ELF-1 (cell line): ENCODE measurements at regions not wholly inside any gene's neighbourhood (a gene's known extent, or its start where the extent isn't known, plus 50 kb on each side); places are given as distances from the start of the nearest gene placed in this dataset.

Experiments used
- DNase-seq: peaks from one replicate; pipeline ENCODE4 v3.0.0-alpha.2; 2016; ENCODE audit warnings: low read depth, low spot score

DNA sequence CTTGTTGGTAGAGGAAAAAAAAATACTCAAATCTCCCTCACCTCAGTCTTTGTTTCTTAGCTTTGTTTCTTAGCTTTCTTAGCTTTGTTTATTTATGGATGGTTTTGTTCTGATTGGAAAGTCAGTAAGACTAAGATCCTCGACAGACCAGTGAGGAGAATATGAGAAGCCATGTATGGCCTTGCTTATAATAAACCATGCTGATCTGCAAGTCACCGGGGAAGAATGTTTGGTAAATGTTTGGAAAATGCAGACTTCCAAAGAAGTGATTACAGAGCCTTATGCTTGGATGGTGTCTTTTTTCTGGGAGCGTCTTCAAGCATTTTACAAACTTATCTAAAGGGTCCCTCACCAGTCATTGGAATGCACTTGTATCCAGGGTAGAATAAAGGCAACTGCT lies 90.1 kb upstream of the NOCT start:
- DNase-seq: no peak

DNA sequence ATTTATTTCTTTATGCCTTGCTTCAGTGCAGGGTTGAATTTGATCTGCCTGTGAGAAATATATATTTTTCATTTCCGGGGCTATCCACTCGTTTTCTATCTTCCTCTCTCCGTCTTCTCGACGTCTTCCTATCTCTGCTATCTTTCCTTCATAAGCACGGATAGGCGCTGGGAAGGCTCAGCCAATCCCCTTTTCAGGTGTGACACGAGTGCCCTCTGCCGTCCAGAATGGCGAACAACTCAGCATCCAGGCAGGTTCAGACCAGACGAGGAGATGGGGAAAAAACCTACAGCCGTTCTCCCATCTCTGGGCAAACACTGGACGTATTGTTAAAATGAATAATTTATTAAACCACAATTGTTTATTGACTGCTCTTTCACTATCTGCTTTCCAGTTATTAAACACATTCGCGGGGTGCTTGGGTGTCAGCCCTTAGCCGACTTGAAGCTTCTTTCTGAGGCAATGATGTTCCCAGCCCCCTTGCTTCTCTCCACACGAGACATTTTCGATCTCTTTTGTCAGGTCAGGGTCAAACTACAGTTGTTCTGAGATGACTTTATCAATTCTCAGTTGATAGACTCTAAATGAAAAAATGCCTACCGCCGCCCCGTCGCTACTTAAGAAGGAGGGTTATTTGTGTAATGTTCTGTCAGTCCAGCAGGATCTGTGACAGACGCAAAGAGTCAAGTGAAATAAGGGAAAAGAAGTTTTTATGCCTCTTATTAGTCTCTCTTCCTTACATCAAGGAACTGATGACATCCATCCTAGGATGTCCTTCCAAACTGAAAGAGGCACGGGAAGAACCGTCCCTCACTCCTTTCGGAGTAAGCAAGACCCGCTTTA lies 96.3 kb upstream of the NOCT start:
- DNase-seq: peak; percentile 90

DNA sequence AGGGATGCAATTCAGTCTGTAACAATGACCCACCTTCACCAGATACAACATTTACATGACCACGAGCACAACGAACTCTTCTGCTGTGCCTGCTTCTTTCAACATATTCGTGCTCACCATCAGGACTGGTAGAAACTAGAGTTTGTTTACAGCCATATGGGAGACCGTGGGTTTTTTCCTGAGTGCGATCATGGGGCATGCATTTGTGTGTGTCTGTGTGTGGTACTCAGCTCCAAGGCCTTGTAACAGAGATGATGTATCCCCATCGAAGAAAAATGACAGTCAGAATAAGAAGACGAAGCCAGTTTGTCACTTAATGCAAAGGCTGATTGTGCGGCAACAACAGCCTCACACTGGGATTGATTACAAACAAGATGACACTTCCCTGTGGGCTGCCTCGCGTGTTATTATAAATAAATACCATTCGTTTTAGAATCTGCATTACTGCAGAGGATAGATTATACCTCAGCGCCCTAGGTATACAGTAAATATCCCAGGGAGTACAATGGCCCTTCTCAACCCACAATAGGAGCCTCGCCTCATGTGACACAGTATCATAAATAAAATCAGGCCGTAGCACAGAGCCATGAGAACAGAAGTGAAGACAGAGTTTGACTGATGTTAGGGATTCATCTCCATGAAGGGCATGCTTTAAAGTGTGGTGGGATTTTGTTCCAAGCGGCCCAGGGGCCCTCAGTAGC lies 97.3 kb upstream of the NOCT start:
- no peak for DNase-seq

DNA sequence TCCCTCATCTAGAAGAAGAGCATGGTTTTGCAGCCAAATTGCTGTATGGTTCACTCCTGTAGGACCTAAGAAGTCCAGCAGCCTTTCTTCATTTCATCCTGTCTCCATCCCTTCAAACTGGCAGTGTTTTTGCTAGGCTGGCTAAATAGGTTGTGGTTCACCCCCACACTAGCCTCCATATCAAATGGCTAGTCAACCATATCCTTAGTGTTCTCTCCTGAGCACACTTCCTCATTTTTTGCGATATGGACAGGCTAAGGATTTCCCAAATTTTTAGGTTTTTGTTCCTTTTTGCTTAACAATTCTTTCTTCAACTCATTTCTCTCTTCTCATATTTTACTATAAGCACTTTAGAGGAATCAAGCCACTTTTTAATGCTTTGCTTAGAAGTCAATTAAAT lies 98.8 kb upstream of the NOCT start:
- DNase-seq: no peak

DNA sequence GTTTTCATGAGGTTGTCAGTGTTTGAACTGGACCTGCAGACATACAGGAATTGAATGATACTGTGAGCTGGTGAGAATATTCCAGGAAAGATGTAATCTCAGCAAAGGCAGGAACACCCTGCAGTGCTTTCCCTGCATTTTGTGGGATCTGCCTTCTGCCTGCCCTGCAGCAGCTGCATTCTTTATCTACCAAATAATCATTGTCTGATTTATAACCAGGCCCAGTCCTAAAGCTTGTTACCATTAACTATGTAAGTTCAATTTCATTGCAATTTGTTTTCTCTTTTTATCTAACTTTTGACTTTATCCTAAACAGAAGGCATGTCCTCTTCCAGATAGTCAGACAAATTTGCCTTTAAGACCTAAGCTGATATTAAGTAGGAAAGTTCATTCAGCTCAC lies 99.8 kb upstream of the NOCT start:
- DNase-seq: no peak

DNA sequence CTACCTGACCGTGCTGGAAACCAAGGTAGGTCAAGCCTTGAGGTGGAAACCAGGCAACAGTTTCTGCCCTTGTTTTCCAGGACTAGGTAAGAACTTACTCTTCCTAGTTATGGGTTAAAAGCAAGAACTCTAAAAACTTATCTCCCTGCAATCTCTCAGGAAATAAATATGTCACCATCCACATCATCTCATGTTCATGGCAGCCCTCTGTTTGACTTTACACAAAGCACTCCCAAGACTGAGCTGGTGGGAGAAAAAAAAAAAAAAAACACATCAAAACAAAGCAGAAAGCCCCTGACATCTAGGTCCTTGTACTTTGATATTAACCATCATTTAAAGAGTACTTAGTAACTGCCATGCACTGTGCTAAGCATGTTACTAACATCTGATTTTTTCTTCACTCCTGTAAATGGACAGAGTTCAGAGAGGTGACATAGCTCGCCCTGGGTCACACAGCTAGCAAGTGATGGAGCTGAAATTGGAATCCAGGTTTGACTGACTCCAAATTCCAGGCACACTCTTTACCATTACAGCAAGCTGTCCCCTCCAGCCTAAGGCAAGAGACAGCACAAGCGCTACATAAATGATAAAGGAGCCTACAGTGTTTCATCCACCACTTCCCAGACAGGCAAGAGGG lies 102.8 kb upstream of the NOCT start:
- peak; percentile 39 for DNase-seq

DNA sequence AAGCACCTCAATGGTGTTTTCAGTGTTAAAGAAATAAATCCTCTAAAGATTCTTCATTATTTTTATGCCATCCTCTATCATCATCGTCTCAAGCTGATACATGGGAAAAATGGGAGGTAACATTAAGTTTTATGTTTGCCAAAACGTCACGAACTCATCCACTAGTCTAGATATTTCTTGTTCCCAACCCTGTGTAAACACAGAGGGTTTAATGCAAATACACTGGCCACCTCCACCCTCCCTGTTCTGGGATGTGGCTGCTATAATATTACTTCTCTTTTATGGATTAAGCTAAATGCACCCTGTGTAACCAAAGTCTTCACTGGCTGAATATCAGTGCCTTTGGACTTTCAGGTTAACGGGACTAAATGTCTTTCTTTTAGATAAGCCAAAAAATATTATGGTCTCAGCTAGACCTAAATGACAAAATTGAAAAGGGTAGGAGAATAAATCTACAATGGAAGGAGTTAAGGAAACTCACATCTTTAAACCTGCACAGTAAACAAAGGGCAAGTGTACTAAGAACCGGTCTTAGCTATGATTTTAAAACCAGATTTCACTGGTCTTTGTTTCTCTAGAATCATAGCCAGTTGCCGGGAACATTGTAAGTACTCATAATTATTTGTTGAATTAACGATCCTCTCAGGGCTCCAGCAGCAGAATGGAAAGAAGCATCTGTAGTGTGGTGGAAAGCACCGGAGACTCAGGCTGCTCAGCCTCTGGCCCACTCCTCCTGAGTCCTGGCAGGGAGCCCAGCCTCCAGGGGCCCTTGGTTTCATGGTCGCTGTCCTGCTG lies 103.5 kb upstream of the NOCT start:
- DNase-seq: no peak

DNA sequence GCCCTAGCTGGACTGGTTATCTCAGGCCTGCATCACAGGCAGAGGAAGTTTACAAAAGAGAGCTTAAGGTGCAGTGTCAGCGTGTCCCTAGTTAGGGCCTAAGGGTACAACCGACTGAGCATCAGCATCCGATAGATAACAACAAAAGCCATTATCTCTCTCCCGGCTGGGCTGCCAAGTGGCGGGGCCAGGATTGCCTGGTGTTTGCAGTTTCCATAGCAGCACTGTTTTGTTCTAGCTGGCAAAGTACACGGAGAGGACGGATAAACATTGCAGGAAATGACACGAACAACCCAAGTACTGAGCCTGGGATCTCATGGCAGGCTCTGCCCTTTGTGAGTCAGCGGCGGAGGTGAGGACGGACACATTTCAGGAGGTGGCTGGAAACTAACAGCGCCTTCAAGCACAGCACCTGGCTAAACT lies 104.7 kb upstream of the NOCT start:
- peak; percentile 98 for DNase-seq

DNA sequence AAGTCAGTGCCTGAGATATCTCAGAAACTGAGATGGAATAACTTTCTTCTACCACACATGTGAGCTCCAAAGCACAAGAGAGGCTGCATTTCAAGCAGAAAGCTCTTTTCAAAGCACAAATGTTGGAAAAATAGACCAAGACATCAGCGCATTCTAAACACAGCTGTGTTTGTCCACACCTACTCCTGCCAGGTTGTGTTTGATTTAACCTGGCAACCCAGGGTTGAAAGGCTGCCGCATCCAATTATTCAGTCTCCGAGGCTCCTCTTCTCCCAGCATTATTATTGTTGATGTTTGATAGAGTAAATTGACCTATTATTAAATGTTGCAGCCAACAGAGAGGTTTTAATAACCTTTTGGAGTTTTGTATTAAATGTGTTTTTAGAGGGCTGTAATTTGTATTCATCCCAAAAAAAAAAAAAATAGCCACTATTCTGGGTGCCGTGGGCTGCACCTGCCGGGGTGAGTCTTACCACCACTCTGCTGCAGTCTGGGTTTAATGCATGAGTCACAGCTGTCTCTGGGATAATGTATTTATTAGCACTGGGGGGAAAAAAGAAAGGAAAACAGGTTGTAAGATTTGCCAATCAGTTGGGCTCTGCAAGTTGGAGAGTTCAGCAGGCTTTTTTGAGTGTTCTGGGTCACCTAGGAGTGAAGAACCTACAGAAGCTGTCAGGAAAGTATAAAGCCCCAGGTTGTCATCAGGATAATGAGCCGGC lies 105.2 kb upstream of the NOCT start:
- DNase-seq: no peak

DNA sequence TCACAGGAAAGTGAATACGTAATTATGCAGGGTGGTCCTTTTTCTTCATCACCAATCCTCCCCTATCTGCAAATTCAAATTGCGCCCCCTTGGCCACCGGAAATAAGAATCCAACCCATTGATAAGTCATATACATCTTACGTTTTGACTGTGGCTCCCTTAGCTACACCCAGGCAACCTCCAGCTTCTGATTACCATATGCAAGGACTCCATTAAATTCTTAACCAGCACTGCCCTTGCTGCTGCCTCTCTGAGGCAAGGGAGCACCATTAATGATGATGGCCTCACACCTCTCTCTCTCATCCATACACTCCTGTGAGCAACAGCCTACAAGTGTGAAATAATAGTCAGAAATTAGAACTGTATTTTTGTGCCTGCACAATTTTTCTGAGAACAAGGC lies 106.0 kb upstream of the NOCT start:
- no peak for DNase-seq

DNA sequence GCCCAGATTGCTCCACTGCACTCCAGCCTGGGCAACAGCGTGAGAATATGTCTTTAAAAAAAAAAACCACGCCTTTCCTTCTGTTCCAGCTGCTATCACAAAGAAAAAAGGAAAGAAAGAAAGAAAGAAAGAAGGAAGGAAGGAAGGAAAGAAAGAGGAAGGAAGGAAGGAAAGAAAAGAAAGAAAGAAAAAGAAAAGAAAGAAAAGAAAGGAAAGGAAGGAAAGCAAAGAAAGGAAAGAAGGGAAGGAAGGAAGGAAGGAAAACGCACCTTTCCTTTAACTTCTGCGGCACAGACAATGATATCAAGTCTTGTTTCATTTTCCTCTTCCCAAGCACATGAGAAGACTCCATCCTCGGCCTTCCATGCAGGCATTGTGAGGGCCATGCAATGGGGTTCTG lies 107.4 kb upstream of the NOCT start:
- DNase-seq: no peak

DNA sequence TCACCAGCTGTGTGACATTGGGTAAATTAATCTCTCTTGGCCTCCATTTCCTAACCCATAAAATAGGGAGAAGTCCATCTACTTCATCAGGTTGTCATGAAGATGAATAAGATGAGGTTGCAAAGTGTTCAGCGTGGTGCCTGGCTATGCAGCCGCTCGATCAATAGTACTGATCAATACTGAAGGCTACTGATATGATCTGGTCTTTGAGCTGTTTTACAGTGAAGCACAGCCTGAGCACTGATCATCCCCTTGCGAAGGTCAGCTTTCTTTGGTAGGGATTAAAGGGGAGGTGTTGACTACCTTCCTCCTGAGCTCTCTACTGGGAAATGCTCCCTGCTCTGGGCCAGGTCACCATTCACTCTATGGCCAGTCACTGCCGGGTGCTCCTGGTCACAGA lies 108.4 kb upstream of the NOCT start:
- DNase-seq: no peak

DNA sequence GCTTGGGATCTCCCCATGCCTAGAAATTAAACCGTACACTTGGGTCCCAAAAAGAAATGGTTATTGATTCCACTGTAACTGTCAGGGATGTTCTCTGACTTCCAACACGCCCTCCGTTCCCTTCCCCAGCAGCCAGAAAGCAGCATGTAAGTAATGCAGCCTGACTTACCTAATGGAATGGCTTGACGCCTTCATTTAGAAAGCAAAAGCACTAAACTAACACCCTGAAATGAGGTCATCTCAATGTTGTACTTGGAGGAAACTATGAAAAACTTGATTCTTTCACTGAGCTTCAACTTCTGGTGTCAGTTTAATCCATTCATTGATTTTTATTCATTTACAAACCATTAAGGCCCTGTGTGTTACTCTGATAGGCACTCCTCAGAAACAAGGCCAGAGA lies 110.8 kb upstream of the NOCT start:
- no peak for DNase-seq

DNA sequence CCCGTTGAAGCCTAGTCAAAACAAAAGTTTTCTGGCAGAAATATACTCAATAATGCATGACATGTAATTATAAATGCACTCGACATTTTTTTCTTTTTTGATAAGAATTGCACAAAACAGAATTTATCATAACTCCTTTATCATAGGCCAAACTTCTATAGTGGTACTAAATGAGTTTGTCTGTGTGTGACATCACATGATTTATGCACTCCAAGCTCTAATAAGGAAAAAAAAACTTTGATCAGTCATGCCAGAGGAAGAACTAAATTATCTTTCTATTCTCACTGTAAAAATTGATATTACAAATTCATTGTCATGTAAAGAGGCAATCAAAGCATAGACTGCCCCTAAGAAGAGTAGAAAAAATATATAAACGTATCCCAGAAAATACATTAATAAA lies 112.4 kb upstream of the NOCT start:
- DNase-seq: no peak

DNA sequence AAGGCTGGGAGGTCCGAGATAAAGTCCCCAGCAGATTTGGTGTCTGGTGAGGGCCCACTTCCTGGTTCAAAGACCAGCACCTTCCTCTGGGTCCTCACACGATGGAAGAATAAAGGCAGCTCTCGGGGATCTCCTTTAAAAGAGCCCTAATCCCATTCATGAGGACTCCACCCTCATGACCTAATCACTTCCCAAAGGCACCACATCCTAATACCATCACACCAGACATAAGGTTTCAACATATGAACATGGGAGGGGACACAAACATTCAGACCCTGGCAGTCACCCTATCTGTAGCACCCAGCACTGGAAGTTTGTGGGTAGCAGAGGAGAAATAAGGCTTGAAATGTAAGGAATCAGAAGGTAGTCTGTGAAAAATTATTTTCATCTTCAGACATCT lies 112.9 kb upstream of the NOCT start:
- no peak for DNase-seq

DNA sequence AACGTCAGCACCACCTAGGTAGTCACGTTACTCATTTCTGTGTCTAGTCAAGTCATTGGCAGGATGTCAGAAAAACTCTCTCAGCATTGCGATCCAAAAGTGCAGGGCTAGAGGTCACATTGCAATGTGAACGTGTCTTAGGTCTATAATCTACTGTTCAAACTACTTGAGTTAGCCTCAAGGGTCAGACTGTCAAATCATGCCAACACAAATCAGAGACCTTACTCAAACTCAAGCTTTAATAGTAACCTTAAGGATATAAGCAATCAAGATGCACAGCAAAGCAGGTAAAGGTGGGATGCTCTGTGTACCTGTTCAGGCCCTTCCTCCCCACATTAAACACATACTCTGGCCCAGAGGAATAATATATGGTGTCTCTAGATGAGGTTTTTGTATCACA lies 114.4 kb upstream of the NOCT start:
- no peak for DNase-seq

DNA sequence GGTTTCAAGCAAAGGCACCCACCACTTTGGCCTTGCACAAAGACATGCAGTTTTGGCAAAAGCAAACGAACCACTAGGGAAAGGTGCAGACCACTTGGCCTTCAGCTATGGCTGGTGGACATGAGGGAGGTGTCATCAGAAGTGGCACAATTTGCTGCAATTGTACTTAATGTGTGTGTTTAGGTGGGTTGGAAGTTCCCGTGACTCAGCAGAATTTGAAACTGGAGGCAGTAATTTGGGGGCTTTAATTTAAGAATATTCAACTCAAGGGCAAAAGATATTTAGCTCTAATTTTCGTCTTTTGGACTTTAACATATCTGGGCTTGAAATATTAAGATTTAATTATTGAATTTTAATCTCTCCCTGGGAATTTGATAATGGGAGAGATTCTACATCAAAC lies 115.6 kb upstream of the NOCT start:
- no peak for DNase-seq

DNA sequence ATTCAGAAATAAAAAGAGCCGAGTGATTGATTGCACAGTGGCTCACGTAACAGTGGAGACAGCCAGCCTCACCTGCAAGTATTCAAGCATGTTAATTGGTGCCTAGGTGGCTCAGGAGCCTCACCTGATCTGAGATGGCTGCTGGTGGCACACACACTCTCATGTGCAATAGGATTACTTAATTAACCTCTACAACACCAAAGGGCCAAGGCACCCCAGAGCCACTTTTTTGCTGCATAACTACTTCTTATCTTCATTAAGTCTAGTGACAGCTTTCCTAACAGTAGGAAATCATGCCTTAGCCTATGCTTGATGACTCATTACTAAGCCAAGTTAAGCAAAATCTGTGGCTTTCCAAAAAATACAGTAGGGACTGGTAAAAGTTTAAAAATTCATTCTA lies 117.3 kb upstream of the NOCT start:
- DNase-seq: no peak

DNA sequence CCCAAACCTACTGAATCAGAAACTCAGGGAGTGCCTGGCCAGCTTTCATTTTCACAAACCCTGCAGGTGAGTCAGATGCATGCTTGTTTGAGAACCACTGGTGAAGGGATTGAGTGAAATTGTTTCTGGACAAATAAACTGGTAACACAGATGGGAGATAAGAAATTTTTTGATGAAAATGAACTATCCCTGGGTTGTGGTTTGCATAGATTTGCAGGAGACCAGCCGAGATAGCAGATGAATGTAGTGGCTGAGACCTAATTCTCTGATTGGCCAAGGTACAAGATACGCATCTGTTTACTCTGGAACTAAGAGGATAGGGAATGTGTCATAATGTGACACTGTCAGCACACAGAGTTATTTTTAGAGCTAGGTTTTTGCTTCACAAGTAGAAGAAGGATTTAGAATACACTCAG lies 117.8 kb upstream of the NOCT start:
- DNase-seq: no peak

DNA sequence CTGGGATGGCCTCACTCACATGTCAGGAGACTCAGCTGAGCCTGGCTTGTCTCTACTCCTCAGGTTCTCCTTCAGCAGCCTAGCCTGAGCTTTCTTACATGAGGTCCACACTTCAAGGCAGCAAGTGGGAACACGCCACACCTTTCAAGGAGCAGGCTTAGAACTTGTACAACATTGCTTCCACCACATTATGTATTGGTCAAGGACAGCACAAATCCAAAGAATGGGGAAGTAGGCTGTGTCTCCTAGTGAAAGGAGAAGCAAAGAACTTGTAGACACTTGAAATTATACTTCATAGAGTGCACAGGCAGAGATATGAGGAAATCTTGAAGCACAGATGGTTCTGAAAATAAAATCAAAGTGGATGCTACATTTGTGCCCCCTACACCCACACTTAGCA lies 120.9 kb upstream of the NOCT start:
- DNase-seq: no peak

DNA sequence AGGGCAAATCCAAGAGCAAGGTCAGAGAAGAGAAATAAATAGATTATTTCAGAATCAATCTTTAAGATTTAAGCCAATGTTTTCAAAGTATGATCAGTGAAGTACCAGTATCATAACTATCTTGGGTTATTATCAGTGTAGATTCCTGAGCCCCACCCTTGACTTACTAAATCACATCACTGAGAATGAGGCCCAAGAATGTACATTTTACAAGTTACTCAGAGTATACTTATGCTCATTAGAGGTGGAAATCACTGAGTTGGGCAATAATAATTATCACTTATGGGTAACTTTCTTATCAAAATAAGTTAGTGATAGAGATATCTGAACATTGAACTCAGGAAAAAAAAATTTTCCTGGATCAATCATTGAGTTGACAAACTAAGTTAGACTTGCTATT lies 121.6 kb upstream of the NOCT start:
- DNase-seq: no peak
